Nephron (organoid): ENCODE measurements at regions not wholly inside any gene's neighbourhood (a gene's known extent, or its start where the extent isn't known, plus 50 kb on each side); places are given as distances from the start of the nearest gene placed in this dataset.

Experiments
- H3K27ac Mint-ChIP-seq, 3 experiments: 2 replicates each; pipeline ENCODE4 v1.8.0; 2020; ENCODE audit warnings: mixed read lengths in 3 of 3, mild to moderate bottlenecking in 2 of 3, moderate library complexity in 1 of 3
- H3K27me3 Mint-ChIP-seq: 2 replicates; pipeline ENCODE4 v1.8.0; 2021; ENCODE audit warnings: low read depth, mild to moderate bottlenecking, moderate library complexity, mixed read lengths
- H3K36me3 Mint-ChIP-seq: 2 replicates; pipeline ENCODE4 v1.8.0; 2020; ENCODE audit warnings: low read depth, mixed read lengths
- H3K4me1 Mint-ChIP-seq: 2 replicates; pipeline ENCODE4 v1.8.0; 2020; ENCODE audit warnings: mixed read lengths
- H3K4me3 Mint-ChIP-seq, 3 experiments: 2 replicates each; pipeline ENCODE4 v1.8.0; 2020; ENCODE audit warnings: mild to moderate bottlenecking in 3 of 3, mixed read lengths in 3 of 3, moderate library complexity in 2 of 3
- H3K9me3 Mint-ChIP-seq: 2 replicates; pipeline ENCODE4 v1.8.0; 2020; ENCODE audit warnings: mixed read lengths
- TF ChIP-seq, protein P1 (sequence below), 3 experiments: fragments of 200-600 bp; sonication (generic); IDR thresholded peaks; one replicate each; pipeline ENCODE4 v1.5.0; 2021; ENCODE audit warnings: antibody characterized with exemption in 3 of 3; ENCODE audit not compliant: unreplicated experiment in 3 of 3

DNA sequence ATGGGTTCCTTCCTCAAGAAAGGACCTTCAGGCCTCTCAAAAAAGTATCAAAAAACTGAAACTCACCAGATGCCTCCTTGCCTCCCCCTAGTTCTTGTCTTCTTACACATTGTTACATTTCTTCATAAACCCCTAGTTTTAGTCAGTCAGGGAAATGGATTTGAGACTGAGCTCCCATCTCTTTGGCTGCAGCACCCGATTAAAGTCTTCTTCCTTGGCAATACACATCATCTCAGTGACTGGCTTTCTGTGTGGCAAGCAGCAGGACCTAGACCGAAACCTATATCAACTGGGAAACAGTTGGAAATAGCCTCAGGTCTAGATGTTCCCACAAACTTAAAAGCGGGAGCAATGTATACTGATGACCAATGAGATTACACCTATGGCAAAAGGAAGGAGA is 512.2 kb upstream of the PKDCC start:
- TF ChIP-seq, protein P1, sequence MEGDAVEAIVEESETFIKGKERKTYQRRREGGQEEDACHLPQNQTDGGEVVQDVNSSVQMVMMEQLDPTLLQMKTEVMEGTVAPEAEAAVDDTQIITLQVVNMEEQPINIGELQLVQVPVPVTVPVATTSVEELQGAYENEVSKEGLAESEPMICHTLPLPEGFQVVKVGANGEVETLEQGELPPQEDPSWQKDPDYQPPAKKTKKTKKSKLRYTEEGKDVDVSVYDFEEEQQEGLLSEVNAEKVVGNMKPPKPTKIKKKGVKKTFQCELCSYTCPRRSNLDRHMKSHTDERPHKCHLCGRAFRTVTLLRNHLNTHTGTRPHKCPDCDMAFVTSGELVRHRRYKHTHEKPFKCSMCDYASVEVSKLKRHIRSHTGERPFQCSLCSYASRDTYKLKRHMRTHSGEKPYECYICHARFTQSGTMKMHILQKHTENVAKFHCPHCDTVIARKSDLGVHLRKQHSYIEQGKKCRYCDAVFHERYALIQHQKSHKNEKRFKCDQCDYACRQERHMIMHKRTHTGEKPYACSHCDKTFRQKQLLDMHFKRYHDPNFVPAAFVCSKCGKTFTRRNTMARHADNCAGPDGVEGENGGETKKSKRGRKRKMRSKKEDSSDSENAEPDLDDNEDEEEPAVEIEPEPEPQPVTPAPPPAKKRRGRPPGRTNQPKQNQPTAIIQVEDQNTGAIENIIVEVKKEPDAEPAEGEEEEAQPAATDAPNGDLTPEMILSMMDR (IDR thresholded peaks at IDR 0.05; ENCODE audit: unreplicated experiment in 3 of 3): no peak
- Mint-ChIP-seq H3K27ac (no peak overlapping the region), H3K9me3 (peaks cover 17% of the 10 kb centered on the region), H3K36me3 (no peaks in the 10 kb centered on the region), H3K4me3 (no peak overlapping the region), H3K4me1 (peaks cover 9% of the 10 kb centered on the region), H3K27me3 (no peaks in the 10 kb centered on the region)

DNA sequence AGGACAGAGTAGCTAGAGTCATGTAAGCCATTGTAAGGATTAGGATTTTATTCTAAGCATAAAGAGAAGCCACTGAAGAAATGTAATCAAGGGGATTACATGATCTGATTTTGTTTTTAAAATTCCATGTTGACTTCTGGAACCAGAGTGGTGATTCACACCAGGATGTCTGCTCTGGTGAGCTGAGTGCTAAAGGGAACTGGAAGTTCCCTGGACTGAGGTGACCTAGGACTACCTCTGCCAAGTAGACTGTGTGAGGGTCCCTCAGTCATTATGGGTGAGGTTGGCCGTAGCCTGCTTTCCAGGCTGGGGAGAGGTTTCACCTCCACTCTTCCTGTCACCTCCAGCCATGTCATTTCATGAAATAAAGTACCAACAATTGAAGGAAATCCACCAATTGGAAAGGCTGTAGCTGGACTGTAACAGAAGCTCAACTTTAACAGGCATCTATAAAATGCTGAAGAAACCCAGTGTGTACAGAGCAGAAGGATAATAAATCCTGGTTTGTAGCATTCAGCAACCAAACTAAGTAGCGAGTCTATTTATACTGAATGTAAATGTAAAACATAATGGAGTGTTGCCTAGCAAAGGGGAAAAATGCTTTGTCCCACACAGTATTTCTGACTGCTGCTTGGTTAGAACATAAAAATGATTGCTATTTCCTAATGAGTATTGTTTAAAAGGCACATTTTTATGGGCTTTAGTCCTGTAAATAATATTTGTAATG is 507.4 kb upstream of the PKDCC start:
- Mint-ChIP-seq H3K4me1 (peaks cover 9% of the 10 kb centered on the region), H3K36me3 (no peaks in the 10 kb centered on the region), H3K27me3 (no peaks in the 10 kb centered on the region), H3K27ac (peak overlapping the region in 1 of 3 experiments; percentile 72), H3K4me3 (no peak overlapping the region), H3K9me3 (peaks cover 5% of the 10 kb centered on the region)
- TF ChIP-seq, protein P1 (IDR thresholded peaks at IDR 0.05; ENCODE audit: unreplicated experiment in 3 of 3): no peak

DNA sequence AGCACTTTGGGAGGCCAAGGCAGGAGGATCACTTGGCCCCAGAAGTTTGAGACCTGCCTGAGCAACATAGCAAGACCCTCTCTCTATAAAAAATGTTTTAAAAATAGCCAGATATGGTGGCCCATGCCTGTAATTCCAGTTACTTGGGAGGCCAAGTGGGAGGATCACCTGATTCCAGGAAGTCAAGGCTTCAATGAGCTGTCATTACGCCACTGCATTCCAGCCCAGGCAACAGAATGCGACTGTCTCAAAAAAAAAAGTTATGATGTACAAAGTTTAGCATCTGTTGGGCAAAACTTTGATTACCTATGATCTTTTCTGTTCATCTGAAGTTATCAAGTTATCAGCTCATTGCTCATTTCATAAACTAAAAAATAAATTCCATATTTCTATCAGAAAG is 504.1 kb upstream of the PKDCC start:
- Mint-ChIP-seq H3K9me3 (no peaks in the 10 kb centered on the region), H3K27ac (no peak overlapping the region), H3K4me3 (no peak overlapping the region), H3K27me3 (no peaks in the 10 kb centered on the region), H3K36me3 (no peaks in the 10 kb centered on the region), H3K4me1 (no peaks in the 10 kb centered on the region)
- TF ChIP-seq, protein P1 (IDR thresholded peaks at IDR 0.05; ENCODE audit: unreplicated experiment in 3 of 3): no peak

DNA sequence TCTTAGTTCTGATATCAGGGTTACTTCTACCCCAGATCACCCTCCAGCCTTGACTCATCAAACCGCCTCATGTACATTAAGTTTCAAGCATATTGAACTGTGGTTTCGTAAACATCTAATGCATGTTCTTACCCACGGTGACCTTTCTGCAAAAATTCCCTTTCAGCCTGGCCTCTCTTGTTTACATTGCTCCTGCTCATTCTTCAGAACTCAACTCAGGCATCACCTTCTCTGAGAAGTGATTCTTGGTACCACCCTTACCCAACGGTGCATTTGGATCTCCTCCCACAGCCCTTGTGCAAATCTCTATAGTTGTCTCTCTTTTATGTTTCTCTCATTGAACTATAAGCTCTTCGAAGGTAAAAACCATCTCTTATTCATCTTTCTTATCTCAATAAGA is 503.1 kb upstream of the PKDCC start:
- TF ChIP-seq, protein P1 (IDR thresholded peaks at IDR 0.05; ENCODE audit: unreplicated experiment in 3 of 3): no peak
- Mint-ChIP-seq H3K36me3 (no peaks in the 10 kb centered on the region), H3K27ac (no peak overlapping the region), H3K4me3 (no peak overlapping the region), H3K9me3 (no peaks in the 10 kb centered on the region), H3K4me1 (no peaks in the 10 kb centered on the region), H3K27me3 (no peaks in the 10 kb centered on the region)

DNA sequence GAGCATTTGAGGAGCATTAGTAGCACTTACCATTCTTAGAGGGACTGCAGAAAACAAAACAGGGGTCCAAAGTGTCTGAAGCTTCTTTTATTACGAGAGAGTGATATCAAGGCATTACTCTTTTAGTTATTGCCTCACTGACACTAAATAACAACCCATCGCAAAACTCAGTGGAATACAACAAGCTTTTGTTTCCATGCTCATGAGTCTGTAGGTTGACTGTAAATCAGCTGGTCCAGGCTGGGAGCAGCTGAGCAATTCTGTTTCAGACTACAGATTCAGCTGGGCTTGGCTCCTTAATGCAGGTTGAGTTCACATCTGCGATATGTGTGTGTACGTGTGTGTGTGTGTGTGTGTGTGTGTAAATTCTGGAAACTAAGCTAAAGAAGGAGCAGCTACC is 501.8 kb upstream of the PKDCC start:
- Mint-ChIP-seq H3K4me1 (no peaks in the 10 kb centered on the region), H3K36me3 (no peaks in the 10 kb centered on the region), H3K9me3 (no peaks in the 10 kb centered on the region), H3K27me3 (no peaks in the 10 kb centered on the region), H3K27ac (no peak overlapping the region), H3K4me3 (no peak overlapping the region)
- TF ChIP-seq, protein P1 (IDR thresholded peaks at IDR 0.05; ENCODE audit: unreplicated experiment in 3 of 3): no peak

DNA sequence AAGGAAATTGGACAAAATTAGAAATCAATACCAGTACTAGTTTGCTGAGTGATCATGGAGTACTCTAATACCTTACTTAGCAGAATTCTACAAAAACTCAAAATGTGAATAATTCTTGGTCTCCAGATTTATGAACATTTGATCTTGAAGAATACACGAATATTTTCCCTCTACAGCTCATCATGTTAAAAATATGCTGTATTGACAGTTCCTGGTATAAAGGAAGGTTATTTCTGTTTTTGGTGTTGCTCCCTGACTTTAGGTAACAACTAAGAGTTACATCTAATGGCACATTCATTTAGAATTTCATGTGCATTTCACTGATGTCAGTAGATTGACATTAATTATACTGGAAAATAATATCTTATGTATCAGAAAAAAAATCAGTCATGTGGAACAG is 479.2 kb upstream of the PKDCC start:
- Mint-ChIP-seq H3K9me3 (peaks cover 8% of the 10 kb centered on the region), H3K36me3 (no peaks in the 10 kb centered on the region), H3K27me3 (no peaks in the 10 kb centered on the region), H3K27ac (no peak overlapping the region), H3K4me3 (no peak overlapping the region), H3K4me1 (no peaks in the 10 kb centered on the region)
- TF ChIP-seq, protein P1 (IDR thresholded peaks at IDR 0.05; ENCODE audit: unreplicated experiment in 3 of 3): no peak
